HG03354 (cell line): ENCODE measurements at regions not wholly inside any gene's neighbourhood (a gene's known extent, or its start where the extent isn't known, plus 50 kb on each side); places are given as distances from the start of the nearest gene placed in this dataset.

ENCODE experiments used
- ATAC-seq: cut with Tn5 transposase; IDR thresholded peaks from one replicate; pipeline ENCODE4 v1.9.1; 2021; ENCODE audit warnings: mild to moderate bottlenecking; ENCODE audit not compliant: unreplicated experiment, poor library complexity, severe bottlenecking

DNA sequence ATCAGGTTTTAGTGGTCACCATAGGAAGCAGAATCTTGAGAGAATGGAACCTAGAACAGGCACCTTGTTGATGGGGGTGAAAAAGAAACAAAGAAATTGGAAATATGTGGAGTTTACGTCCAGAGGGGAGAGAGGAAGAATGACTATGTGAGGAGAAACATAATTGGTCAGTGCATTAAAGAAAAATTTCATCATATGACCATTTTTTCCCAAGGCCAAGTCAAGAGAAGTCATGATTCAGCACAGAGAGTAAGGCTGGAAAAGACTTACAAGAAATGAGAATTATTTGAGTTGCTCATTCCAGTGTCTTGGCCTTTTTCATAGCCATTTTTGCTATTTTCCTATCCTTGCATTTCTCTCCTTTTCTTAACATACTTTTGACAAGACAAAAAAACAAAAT is 421.7 kb downstream of the EFNB2 start:
- no peak for ATAC-seq

DNA sequence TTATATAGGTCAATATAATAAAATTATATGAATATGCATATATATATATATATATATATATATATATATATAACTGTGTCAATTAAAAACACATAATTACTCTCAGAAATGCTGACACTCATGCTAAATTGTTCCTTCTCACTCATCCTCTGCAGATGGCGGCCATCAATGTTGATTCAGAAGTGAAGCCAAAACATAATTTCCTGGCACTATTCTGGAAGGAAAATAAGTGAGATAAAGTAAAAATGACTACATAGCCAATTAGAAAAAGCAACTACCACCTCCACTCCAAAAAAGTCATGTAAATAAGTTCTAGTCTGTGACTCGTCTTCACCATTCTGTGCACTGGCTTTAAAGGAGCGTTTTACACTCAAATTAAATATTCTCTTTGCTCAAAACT is 423.3 kb downstream of the EFNB2 start:
- no peak for ATAC-seq

DNA sequence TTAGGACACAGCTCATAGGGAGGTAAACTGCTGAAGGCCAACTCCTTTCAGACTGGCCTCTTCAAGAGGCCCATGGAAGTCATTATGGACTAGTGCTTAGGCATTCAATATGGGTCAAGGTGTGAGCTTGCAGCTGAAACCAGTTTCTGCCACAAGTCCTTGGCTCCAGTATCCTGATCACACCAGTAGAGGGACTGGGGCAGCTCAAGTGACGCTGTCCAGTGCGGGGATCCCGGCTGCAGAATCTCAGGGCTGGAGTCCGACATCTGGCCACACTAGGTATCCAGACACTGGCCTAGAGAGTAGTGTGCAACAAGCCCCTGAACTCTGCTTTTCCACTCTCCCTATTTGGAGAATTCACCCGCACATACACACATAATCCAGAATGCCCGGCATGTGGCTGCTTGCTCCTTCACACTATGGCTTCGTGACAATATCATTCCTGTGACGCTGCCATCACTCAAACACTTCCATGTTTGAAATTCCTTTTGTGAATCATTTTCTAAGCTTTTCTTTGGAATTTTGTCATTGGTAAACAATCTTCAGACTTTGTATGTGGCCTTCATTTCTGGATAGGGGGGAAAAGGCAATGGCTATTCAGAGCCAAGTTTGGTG is 425.1 kb downstream of the EFNB2 start:
- ATAC-seq, result no peak

DNA sequence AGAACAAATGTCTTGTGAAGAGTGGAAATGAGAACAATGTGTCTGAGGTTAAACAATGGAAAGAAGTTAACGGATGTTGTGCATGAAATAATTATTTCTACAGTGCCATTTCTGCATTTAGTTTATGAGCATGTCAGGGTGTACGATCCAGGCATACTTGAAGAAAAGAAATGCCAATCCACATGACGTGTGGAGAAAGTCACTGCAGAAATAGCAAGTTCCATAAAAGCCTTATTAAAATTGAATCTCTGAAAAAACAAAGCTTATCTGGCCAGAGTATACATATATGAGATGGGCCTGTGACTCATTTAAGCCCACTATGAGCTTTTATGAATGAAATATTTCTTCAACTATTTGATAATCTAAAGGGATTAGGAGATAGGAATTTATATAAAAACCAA is 426.1 kb downstream of the EFNB2 start:
- no peak for ATAC-seq

DNA sequence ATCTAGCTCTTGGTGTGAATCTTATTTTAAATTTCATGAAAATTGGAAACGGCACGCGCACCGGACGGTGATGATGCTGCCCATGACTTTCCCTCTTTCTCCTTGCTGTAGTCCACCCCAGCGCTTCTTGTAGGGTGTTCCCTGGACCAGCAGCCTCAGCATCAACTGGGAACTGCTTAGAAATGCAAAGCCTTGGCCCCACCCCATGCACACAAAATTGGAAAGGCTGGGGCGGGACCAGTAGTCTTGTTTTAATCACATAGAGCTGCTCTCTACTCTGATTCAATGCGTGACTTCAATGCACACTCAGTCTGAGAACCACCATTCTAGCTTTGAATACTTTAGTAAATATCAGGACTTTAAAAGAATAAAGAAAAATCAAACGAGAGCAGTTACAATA is 427.1 kb downstream of the EFNB2 start:
- no peak for ATAC-seq

DNA sequence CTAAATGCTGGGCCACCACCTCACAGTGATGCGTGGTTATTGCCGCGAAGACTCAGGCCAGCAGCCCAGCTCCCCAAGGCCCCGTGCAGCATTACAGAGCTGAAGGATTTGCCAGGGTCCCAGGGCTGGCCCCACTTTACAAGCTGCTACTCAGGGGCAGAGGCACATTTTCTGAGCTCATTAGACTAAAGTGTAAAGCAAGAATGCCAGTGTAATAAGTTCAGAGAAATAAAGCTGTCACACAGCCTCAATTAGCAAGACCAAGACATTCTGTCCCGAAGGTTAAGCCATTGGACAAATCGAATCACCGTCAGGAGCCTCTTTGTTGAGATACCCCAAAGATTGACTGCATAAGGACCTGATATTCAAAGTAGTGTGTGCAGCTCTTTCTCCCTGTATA is 428.4 kb downstream of the EFNB2 start:
- no peak for ATAC-seq

DNA sequence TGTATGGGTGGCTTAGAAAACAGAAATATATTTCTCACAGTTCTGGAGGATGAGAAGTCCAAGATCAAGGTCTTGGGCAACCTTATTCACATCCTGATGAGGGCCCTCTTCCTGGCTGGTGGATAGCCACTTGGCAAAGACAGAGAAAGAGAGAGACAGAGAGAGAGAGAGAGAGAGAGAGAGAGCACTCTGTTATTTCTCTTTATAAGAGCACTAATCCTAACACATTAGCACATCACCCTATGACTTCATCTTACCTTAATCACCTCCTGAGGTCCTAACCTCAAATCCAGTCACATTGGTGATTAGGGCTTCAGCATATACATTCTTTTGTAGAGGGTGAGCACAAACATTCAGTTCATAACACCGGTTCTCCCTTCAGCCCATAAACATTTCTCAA is 430.3 kb downstream of the EFNB2 start:
- no peak for ATAC-seq

DNA sequence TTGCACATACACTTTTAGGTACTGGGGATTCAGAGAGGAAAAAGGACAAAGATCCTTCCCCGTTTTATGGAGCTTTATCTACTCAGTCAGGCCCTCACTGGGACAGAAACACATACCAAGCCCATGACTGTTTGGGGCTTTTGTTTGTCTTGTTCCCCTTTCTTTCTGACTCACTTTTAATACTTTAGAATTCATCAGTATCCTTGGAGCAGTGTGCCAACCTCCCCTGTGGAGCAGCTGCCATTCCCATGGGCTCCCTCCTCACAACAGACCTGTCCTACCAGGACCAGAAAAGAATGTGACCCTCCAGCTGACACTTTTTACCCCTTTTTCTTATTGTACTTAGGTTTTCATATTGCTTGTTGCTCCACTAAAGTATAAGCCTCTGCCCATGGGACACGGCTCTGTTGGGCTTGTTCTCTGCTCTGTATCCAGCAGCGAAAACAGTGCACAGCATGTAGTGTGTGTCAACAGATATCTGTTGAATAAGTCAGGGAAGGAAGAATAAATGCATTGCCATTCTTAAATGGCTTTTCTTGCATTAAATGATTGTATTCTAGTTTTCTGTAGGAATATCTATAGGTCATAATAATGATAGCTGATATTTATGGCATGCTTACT is 431.1 kb downstream of the EFNB2 start:
- ATAC-seq, result no peak

DNA sequence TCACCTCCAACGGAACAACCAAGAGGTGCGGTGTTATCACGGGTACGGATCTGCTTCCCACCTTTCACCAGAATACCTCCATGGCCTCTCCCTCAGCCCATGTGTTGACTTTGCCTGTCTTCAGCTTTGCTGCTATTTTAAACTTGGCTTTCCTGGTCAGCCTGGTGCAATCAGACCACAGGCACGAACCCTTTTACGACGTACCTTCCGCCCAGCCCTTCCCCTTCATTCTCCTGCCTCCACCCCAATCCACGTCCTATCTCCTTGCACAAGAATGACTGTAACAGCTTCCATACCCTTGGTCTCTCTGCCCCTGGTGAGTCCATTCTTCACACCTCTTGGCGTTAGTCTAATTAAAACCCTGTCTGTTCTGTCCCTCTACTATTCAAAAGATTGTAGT is 431.7 kb downstream of the EFNB2 start:
- ATAC-seq, result no peak

DNA sequence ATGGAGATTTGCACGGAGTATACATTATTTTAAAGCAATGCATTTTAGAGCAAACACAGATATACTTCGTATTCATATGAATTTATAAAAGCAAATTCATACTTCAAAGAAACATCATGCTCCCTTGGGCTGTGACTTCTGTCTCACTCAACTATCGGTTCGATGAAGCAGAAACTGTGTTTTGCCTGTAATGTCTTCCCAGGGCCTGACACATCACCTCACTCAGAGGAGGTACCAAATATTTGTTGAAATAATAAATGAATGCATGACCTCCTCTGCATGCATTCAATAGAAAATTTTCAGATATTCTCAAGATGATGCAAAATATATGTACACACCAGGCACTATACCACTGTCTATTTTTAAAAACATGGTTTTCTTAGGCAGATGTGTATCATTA is 432.7 kb downstream of the EFNB2 start:
- no peak for ATAC-seq

DNA sequence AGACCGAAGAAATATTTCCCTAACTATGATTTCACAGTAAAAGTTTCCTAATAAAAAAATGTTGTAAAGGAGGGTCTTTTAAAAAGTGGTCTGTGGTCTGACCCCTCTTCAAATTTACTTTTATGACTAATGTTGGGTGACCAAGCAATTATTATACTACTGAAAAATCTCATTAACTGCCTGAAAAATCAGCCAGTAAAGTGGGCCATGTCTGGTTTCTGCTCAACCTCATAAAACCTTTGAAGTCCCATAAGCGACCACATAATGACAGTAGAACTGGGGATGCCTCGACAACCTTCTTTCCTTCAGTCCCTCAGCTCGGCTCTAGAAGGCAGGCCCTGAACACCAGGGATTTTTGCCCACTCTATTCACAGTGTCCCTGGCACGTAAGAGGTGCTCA is 434.3 kb downstream of the EFNB2 start:
- no peak for ATAC-seq

DNA sequence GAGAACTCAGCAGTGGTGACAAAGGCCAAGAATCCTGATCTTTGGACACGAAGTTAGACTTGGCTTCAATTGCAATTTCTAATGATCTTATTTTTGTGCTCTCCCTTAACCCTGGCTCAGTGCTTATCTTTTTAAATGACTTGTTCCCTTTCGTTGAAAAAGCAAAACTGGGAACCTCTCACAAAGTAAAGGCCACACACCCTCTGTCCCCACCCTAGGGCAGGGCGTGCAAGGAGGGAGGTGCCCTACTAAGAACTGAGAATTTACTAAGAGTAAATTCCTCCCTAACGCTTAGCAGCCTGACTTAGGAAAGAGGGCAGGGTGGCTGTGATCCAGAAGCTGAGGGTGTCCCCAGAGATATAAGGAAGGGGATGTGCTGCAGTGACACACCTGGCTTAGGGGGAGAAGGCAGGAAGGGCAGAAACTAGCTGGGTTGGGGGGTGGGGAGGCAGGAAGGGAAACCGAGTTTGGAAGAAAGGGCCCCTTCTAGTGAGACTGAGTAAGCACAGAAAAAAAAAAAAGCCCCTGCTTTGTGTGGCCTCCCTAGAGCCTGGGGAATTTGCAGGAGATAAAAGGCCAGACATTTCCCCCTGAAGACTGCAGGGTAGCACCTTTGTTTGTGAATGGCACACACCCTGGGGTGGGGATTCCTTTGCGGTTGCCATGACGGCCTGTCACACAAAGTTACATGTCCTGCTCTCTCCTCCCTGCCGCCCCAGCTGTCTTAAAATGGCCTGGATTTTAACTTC is 435.1 kb downstream of the EFNB2 start:
- ATAC-seq, result no peak

DNA sequence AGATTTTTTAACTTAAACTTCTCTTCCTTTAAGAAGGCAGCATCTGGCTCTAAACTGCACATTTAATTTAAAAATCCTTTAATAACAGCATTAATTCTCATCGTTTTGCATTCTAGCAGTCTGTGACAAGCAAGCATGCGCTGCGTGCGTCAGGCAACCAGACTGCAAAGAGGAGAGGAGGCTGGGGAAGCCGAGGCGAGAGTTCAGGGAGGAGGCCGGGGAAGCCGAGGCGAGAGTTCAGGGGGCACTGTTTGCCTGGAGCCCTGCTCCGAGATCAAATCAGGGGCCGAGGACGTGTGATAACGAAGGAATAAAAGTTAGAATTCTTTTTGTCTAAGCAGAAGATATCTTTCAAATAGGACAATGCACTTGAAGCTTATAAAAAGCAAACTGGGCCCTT is 435.7 kb downstream of the EFNB2 start:
- no peak for ATAC-seq

DNA sequence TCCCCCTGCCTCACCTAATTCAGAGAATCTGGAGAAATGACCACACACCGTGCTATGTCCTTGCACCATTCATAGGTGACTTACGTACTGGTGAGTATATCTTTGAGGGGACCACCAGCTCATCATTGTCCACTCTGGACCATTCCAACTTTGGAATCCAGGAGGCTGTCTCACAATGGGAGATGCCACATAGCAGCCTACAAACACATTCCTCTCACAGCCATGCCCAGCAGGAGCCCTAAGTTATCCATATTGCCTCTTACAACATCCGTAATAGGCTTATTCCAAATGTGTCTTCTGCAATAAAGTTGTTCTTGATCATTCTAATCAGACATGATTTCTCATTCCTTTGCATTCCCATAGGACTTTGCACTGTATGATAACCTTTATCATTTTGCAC is 436.7 kb downstream of the EFNB2 start:
- no peak for ATAC-seq

DNA sequence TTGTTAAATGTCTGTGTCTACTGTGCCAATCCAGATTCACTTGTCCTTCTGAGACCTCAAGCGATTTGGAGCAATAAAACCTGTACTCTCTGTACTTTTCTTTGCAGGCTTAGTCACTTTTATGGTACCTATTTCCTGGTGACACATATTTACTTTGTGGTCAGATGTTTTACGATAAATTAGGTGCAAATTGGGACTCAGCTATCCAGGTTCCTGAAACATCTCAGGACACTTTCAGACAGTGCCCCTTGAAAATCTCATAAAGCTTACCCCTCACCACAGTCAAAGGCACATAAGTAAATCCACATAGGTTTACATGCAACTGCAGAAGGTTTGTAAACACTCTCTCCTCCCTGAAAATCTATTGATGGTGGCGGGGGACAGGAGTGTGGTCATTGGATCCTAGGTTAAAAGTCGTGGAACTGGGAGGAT is 438.8 kb downstream of the EFNB2 start:
- ATAC-seq, result no peak

DNA sequence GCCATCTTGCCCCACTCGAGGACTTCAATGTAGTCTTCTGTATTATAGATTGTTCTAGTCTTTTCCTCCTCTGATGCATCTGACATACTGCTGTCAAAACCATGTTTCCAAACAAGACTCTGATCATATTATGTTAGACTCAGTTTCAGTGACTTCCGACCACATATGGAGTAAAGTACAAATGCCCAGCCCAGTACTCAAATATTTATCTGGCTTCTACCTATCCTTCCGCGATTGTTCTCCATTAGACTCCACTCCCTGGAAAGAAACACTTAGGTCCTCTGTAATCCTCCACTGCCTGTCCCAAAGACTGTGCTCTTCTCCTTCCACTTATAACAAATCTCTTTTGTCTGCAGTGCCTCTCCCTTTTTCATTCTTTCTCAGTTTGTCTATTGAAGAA is 439.5 kb downstream of the EFNB2 start:
- no peak for ATAC-seq

DNA sequence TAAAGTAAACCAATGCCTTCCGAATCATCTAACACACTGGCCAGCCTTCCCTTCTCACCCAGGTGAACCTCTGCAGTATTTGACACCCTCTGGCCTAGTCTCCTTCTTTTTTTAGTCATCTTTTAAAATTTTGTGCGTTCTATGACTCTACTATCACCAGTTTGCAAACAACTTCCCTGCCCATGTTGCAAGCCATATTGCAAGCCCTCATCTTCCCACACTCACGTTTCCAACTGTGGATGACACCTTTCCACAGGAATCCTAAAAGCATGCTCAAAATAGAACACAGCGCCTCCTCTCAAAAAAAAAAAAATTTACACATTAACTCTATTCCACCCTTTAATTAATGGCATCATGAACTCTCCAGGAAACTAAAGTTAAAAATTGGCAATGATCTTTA is 440.1 kb downstream of the EFNB2 start:
- no peak for ATAC-seq

DNA sequence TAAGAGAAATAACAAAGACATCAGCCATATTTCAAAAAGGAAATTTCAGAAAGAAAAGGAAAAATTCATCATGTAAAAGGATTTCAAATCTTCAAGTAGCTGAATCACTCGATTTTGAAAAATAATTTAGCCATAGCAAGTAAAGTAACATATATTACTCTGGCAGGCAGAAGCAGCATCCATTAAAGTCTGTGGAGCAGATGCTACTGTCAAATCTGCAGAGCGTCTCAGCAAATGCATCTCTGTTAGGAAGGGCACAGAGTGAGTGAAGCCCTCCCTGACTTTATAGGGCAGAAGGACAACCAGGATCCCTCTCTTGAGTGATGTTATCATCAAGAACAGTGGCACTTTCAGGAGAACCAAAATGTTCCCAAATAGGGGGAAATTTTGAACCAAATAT is 445.5 kb downstream of the EFNB2 start:
- ATAC-seq, result no peak

DNA sequence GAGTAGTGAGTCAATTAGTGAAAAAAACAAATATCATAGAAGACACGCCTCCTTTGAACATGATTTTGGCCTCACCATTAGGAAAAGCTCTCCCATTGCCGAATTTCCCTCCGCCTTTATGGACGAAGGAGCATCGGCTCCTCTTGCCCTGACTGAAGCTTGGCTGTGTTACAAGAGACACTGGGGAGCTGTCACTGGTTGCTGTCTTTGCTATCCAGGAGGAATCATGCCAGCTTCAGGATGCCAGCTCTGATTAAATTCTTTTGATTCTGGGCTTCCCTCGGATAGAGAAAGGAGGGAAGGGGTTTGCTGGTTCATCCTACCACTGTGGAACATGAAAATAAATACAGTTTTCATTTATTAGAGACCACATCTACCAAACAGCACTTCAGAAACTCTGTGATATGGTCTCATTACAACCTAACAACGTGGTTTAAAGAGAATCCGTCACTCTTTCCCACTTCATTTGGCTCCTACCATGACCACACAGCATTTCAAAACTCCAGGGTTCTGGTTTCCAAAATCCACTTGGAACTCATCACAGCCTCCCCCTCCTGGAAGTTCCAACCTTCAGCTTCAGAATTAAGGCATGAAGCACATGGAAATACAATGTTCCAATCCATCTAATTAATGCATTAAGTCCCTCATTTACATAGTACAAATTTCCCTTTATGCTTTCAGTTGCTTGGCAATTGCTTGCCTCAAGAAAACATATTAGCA is 446.0 kb downstream of the EFNB2 start:
- ATAC-seq, result no peak

DNA sequence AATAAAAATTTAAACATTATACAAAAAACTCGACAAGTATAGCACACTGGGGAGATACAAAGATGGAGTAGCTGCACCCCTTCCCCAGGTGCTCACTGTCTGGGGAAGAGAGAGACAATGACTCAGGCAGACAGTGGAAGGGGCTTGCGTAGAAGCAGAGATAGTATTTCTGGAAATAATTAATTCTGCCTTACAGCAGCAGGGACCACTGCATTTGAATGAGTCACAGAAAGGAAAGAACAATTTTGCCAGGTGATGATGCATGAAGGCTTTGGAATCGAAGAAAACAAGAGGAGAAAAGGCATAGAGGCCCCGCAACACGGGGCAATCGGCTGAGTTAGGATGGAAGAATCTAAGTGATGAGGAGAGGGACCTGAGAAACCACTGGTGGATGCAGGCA is 447.4 kb downstream of the EFNB2 start:
- no peak for ATAC-seq

DNA sequence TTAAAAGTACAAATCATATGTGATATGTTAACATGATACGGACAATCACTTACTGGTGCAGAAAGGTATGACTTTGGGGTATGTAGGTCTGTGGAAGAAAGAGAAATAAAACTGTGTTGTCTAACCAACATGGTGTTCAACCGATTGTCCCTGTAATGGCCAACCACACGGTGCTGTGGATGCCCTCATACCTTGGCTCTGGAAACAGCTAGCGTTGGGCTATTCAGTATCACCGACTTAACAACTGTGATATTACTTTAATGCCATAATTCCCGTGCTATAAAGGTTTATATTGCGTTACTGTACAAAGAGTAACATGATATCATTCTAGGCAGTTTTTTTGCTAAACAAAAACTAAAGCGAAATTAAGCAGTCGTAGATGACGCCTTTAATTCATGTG is 448.3 kb downstream of the EFNB2 start:
- ATAC-seq, result no peak
